Raji (cell line): ENCODE measurements at regions not wholly inside any gene's neighbourhood (a gene's known extent, or its start where the extent isn't known, plus 50 kb on each side); places are given as distances from the start of the nearest gene placed in this dataset.

Experiments
- POLR2A ChIP-seq: IDR thresholded peaks from 2 replicates; pipeline ENCODE4 v1.6.1; 2011; ENCODE audit warnings: low read depth, low read length, control low read depth; ENCODE audit not compliant: insufficient read depth

DNA sequence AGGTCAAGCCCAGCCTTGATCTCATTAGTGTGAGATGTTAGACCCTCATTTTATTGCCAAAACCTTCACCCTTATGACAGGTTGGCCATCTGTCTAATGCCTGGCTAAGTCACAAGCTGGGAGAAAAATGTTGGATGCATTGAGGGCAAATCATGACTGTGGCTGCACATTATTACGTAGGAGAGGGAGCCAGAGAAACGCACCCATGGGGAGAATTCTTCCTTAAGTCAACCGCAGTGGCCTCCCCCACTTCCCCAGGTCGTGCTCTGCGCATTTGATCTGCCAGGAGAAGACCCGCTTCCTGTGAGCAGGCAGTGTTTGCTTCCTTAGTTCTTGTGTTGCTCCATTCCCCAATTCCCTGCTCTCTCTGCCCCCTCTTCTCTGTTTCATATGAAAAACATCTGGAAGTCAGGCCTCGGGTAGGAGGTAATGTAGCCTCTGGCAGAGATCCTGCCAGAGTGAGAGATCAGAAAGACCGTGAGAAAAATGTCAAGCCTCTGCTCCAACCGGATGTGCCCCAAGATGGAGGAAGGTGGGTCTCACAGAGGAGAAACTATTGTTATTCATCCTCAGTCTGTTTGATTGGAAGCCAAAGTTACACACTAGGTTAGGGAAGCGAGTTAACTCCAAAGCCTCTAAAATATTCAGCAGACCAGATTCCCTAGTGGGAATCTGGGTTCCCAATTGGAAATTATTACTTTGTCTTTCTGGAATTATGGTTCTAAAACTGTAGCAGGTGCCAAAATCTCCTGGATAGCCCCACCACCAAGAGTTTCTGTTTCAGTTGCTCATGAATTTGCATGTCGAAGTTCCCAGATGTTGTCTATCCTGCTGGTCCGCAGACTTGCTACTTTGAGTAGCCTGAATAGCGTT is 144.3 kb upstream of the PELI1 start:
- no peak for TF ChIP-seq POLR2A

- TF ChIP-seq POLR2A, result no peak
These were observed 145.0 kb upstream of the PELI1 start for GRCh38 chr2:64289251-64289650.

DNA sequence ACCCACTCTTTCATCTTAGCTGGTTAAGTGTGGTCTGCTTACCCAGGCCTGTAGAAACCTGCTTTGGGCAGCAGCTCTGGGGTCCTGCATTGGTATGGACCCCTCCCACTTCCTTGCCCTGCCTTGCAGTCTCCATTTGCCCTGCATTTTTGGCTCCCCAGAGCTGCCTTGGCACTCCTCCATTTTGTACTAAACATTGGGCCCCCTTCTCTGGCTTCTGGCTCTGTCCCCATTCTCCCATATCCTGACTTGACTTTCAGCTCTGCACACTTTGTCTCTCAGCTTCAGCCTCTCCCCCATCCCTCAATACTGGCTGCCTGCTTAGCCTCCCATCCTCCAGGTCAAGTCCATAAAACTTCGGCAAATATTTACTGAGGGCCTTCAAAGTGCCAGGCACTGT is 145.5 kb upstream of the PELI1 start:
- TF ChIP-seq POLR2A, result no peak

DNA sequence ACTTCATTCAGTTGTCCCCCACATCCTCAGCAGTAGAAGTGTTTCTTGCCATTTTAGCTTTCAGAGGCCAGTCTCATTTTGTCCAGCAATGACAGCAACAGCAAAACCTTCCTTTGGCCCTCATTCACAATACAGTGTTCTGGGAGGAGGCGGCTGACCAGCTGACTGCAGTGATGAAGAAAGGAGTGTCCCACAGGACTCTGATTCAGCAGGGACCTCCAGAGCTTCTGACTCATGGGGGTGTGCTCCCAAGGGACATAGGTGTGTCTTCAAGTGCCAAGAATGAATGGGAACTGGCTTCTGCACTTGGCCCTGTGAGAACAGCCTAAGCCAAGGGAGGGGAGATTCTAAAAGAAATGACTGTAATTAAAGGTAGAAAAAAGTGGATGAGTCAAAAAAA is 147.0 kb upstream of the PELI1 start:
- TF ChIP-seq POLR2A, result no peak

DNA sequence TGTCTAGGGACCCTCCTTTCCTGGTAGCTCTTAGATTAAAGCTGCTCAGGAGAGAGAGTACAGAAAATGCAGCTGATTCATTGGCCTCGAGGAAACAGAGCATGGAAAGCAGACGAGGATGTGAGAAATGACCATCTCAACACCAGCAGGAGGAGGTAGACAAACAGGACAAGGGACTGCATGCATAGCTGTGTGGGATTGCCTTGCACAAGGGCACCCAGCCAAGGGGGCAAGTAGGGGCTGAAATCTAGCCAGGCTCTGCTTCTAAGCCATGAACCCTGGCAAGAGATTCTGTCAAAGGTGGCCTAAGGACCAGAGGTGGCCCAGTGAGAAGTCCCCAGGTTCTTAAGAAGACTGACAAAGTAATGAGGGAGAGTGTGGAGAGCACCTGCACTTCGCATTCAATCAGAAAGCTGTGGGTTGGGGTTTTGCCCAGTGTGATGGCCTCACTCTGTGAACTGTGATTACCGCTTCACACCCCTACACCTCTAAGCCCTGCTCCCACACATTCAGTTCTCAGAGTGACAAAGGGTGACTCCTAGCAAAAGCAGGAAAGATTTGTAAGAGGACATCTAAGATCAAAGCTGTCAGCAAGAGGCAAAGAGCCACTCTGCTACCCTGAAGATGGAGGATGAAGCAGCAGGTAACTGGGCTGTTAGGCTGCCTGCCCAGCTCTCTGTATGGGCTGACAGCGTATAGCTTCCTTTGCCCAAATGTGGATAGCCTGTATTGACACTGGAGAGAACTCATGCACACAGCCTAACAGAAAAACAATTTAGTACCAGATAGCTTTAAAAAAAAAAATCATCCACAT is 151.3 kb upstream of the PELI1 start:
- TF ChIP-seq POLR2A, result no peak

- TF ChIP-seq POLR2A, result no peak
These were observed 151.9 kb upstream of the PELI1 start for GRCh38 chr2:64296140-64296480.

GRCh38 chr2:64296695-64297346 is 152.6 kb upstream of the PELI1 start:
- TF ChIP-seq POLR2A, result no peak

DNA sequence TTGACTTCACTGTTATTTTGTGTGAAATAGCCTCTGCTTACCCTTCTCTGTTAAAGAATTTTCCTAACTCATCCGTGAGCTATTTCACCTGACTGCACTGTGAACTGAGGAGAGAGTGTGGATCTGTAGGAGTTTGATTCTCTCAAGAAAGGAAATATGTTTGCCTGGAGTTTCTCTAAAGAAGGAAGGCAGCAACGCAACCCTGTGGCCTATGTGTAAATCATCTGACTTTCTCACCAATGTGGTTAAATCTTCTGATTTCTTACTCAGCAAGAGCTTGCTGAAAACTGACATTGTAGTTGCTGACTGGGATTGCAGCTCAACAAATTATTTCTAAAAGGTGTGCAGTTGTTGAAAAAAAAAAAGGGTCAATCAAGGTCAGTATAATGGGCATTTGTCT is 153.9 kb upstream of the PELI1 start:
- TF ChIP-seq POLR2A, result no peak

GRCh38 chr2:64300066-64300465 is 153.9 kb upstream of the LGALSL start:
- no peak for TF ChIP-seq POLR2A

DNA sequence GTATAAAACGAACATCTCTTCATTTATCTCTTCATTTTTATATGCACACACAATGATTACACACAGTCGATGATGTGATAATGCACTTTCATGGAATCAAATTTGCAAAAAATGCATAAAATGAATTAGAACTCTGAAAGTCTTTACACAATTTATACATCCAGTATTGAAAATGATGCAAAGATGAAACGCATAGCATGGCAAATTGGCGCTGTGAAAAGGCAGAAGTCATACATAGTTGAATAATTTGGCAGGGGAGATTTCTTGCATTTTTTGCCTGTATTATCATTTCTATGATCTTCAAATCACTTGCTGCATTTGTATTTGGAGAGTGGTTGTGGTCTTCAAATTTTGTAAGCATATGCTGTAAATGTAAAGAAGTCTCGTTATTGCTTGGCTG is 150.7 kb upstream of the LGALSL start:
- TF ChIP-seq POLR2A, result no peak

DNA sequence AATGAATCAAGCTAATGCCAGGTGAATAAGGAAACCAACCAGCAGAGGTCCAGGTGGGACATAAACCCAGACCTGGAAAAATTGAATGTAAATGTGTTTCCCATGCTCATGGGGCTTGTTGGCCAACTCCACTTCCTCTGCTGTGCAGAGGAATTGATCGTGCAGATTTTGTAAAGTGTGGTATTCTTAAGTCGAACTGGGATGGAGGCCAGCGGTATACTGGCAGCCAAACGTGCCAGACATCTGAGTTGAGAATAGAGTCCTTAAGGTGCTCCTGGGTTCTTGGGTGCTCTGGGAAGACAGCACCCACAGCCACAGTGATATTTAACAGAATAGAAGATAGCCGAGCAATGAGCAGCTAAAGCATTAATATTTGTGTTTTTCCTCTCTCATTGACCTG is 146.5 kb upstream of the LGALSL start:
- TF ChIP-seq POLR2A, result no peak

DNA sequence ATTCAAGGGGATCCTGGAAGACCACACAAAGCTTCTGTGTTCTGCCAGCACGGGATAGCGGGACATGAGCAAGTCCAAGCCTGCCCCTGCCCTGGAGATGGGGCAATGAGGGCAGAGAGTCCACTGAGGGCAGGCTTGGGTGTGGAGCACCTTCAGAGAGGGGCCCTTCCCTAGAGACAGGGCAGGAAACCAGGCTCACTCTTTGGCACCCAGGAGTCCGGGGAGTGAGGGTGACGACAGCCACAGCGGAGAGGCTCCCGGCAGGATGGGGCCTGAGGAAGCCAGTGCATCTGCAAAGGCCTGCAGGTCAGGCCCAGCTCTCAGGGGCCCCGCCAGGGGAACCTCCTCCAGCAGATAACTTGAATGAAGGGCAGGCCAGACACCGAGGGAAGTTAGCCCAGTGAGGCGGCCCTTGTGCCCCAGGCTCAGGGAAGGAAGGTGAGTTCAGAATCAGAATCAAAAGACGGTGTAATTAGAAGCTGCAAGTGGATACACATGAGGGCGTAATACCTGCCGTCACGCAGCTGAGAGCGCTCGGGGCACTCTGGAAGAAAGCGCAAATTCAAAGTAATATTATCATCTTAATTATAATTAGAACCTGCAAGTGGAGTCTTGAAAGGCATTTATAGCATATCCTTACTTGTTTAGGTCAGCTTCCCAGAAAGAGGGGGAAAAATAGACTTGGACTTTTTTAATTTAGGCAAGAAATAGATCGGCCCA is 142.6 kb upstream of the LGALSL start:
- no peak for TF ChIP-seq POLR2A

- no peak for TF ChIP-seq POLR2A
These were observed 141.9 kb upstream of the LGALSL start for GRCh38 chr2:64311948-64312621.

DNA sequence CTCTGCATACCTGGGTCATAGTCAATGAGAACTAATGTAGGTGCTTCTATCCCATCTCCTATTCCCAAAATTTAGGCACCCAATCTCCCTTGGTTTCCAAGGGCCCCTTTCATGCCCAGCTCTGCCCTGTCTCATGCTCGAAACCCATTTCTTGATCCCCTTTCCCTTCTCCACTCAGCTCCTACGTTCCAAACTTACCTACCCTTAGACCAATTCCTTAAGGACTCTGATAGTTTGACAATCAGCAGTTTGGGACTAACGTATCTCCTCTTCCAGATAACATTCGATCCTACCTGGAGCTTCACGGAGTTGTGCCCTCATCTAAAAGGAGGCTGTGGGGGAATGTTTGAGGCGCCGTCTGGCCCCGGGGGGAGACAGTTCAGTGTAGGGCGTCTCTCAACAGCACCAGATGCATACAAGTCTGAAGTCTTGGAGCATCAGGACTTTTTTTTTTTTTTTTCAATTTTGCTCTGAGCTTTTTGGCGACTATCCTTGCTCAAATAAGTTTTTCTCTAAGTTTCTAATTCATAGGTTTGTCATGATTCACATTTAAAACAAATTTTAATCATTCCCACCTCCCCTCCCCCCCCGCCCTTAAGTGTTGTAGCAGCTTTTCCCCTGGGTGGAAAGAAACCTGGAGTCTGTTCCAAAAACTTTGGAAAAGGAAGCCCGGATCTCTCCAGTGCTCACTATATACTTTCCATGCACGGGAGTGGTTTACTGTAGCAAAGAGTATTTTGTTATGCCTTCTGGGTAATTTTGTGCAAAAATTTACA is 141.2 kb upstream of the LGALSL start:
- no peak for TF ChIP-seq POLR2A
